Activated CD4-positive, alpha-beta T cell treated with anti-CD3 and anti-CD28 coated beads for 48 hours (primary cell): ENCODE measurements at regions not wholly inside any gene's neighbourhood (a gene's known extent, or its start where the extent isn't known, plus 50 kb on each side); places are given as distances from the start of the nearest gene placed in this dataset.

Experiments
- DNase-seq: peaks from one replicate; pipeline ENCODE4 v3.0.0-alpha.2; 2020

GRCh38 chr3:187955587-187955952 lies 198.4 kb upstream of the LPP start:
- no peak for DNase-seq

- DNase-seq: peak; percentile 42
These were observed 196.8 kb upstream of the LPP start for GRCh38 chr3:187957165-187957581.

- DNase-seq: no peak
These were observed 196.4 kb upstream of the LPP start for GRCh38 chr3:187957582-187957981.

GRCh38 chr3:187958432-187959003 lies 195.4 kb upstream of the LPP start:
- DNase-seq: peak; percentile 57

GRCh38 chr3:187960820-187961219 lies 193.1 kb upstream of the LPP start:
- no peak for DNase-seq

- no peak for DNase-seq
These were observed 192.6 kb upstream of the LPP start for GRCh38 chr3:187961366-187961765.

GRCh38 chr3:187963003-187963676 lies 190.8 kb upstream of the LPP start:
- no peak for DNase-seq

- no peak for DNase-seq
These were observed 190.1 kb upstream of the LPP start for GRCh38 chr3:187963677-187964385.

GRCh38 chr3:187964760-187965159 lies 189.2 kb upstream of the LPP start:
- DNase-seq: no peak

- no peak for DNase-seq
These were observed 187.9 kb upstream of the LPP start for GRCh38 chr3:187966096-187966495.

- no peak for DNase-seq
These were observed 187.1 kb upstream of the LPP start for GRCh38 chr3:187966636-187967406.

GRCh38 chr3:187967993-187968392 lies 186.0 kb upstream of the LPP start:
- no peak for DNase-seq

- DNase-seq: no peak
These were observed 184.9 kb upstream of the LPP start for GRCh38 chr3:187968883-187969580.

GRCh38 chr3:187969581-187969950 lies 184.4 kb upstream of the LPP start:
- DNase-seq: no peak

GRCh38 chr3:187970106-187970505 lies 183.9 kb upstream of the LPP start:
- no peak for DNase-seq

- no peak for DNase-seq
These were observed 182.3 kb upstream of the LPP start for GRCh38 chr3:187971629-187972028.

- DNase-seq: no peak
These were observed 181.5 kb upstream of the LPP start for GRCh38 chr3:187972454-187972853.

GRCh38 chr3:187973977-187974870 lies 179.7 kb upstream of the LPP start:
- peak; percentile 38 for DNase-seq

- no peak for DNase-seq
These were observed 179.1 kb upstream of the LPP start for GRCh38 chr3:187974871-187975271.

- DNase-seq: peak; percentile 46
These were observed 178.2 kb upstream of the LPP start for GRCh38 chr3:187975561-187976364.

- DNase-seq: peak; percentile 66
These were observed 177.5 kb upstream of the LPP start for GRCh38 chr3:187976365-187976900.
